GM23248 (cell line): ENCODE measurements at regions not wholly inside any gene's neighbourhood (a gene's known extent, or its start where the extent isn't known, plus 50 kb on each side); places are given as distances from the start of the nearest gene placed in this dataset.
"Not testable (repeated sequence)": the region's sequence is repeated elsewhere in the genome, so short reads cannot be mapped to it uniquely, and the experiment has no call there.

Experiments
- EZH2 ChIP-seq: fragments of 200-600 bp; sonication (generic); IDR thresholded peaks from 2 replicates; pipeline ENCODE4 v1.6.1; 2018; ENCODE audit warnings: antibody characterized with exemption, mild to moderate bottlenecking; ENCODE audit not compliant: insufficient read depth, poor library complexity, severe bottlenecking
- EZH2phosphoT487 ChIP-seq: fragments of 200-600 bp; sonication (generic); IDR thresholded peaks from 2 replicates; pipeline ENCODE4 v1.6.1; 2018; ENCODE audit warnings: antibody characterized with exemption, moderate library complexity, mild to moderate bottlenecking, low read depth; ENCODE audit not compliant: insufficient read depth

GRCh38 chr13:65273811-65274420 is 1956.2 kb downstream of the PCDH9 start:
- TF ChIP-seq EZH2, EZH2phosphoT487: not testable (repeated sequence)
